HAP-1 (cell line): ENCODE measurements at regions not wholly inside any gene's neighbourhood (a gene's known extent, or its start where the extent isn't known, plus 50 kb on each side); places are given as distances from the start of the nearest gene placed in this dataset.
"Not testable (repeated sequence)": the region's sequence is repeated elsewhere in the genome, so short reads cannot be mapped to it uniquely, and the experiment has no call there.

Experiments
- DNase-seq, 2 experiments: peaks; one replicate each; pipeline ENCODE4 v3.0.0-alpha.2; 2016 to 2020; ENCODE audit warnings: low spot score in 2 of 2
- H3K27me3 ChIP-seq: fragments of 250-450 bp; sonication (Bioruptor Pico); 2 replicates; pipeline ENCODE4 v1.5.1; 2020; ENCODE audit warnings: low read depth, mild to moderate bottlenecking, moderate library complexity
- H3K36me3 ChIP-seq: fragments of 250-450 bp; sonication (Bioruptor Pico); replicated peaks from 2 replicates; pipeline ENCODE4 v1.5.1; 2020; ENCODE audit warnings: mild to moderate bottlenecking
- H3K4me1 ChIP-seq: fragments of 250-450 bp; sonication (Bioruptor Pico); 2 replicates; pipeline ENCODE4 v1.5.1; 2020; ENCODE audit warnings: mild to moderate bottlenecking
- H3K4me3 ChIP-seq: fragments of 250-450 bp; sonication (Bioruptor Pico); 2 replicates; pipeline ENCODE4 v1.5.1; 2020; ENCODE audit warnings: mild to moderate bottlenecking, moderate library complexity
- H3K9me3 ChIP-seq: fragments of 250-450 bp; sonication (Bioruptor Pico); 2 replicates; pipeline ENCODE4 v1.5.1; 2020; ENCODE audit warnings: mild to moderate bottlenecking, moderate library complexity
- in situ Hi-C: fragments of 300-500 bp; cut with MboI; formaldehyde crosslinking; loops from 3 replicates; pipeline ENCODE4 v1.14.3; 2020; ENCODE audit warnings: low sequenced_read_pairs, inconsistent platforms, mixed read lengths

GRCh38 chr18:11500153-11501122, 109.0 kb upstream of the SLC35G4 start:
- Histone ChIP-seq H3K4me3 (no peak overlapping the region), H3K36me3 (no peaks in the 10 kb centered on the region), H3K4me1 (no peaks in the 10 kb centered on the region), H3K27me3 (no peaks in the 10 kb centered on the region), H3K9me3 (no peaks in the 10 kb centered on the region)
- no peak for DNase-seq
- in situ Hi-C loops = no loop called here

GRCh38 chr18:11498821-11499220, 110.6 kb upstream of the SLC35G4 start:
- no peaks in the 10 kb centered on the region for H3K27me3 ChIP-seq
- H3K9me3 ChIP-seq = no peaks in the 10 kb centered on the region
- no peaks in the 10 kb centered on the region for H3K36me3 ChIP-seq
- DNase-seq = no peak
- H3K4me1 ChIP-seq = no peaks in the 10 kb centered on the region
- H3K4me3 ChIP-seq = no peak overlapping the region
- in situ Hi-C loops = no loop called here

- Histone ChIP-seq H3K4me3 (no peak overlapping the region), H3K27me3 (no peaks in the 10 kb centered on the region), H3K9me3 (no peaks in the 10 kb centered on the region), H3K36me3 (no peaks in the 10 kb centered on the region), H3K4me1 (no peaks in the 10 kb centered on the region)
- in situ Hi-C loops = no loop called here
- DNase-seq = no peak
Observed at GRCh38 chr18:11497585-11497984, 111.8 kb upstream of the SLC35G4 start.

GRCh38 chr18:11496526-11497172, 112.7 kb upstream of the SLC35G4 start:
- in situ Hi-C loops = no loop called here
- no peaks in the 10 kb centered on the region for H3K36me3 ChIP-seq
- H3K4me3 ChIP-seq = no peak overlapping the region
- no peaks in the 10 kb centered on the region for H3K9me3 ChIP-seq
- no peaks in the 10 kb centered on the region for H3K4me1 ChIP-seq
- H3K27me3 ChIP-seq = no peaks in the 10 kb centered on the region
- DNase-seq = no peak

- H3K9me3 ChIP-seq = no peaks in the 10 kb centered on the region
- H3K36me3 ChIP-seq = no peaks in the 10 kb centered on the region
- H3K27me3 ChIP-seq = no peaks in the 10 kb centered on the region
- H3K4me3 ChIP-seq = no peak overlapping the region
- no peaks in the 10 kb centered on the region for H3K4me1 ChIP-seq
- in situ Hi-C loops = no loop called here
- DNase-seq = no peak
Observed at GRCh38 chr18:11495441-11495840, 114.0 kb upstream of the SLC35G4 start.

- no peaks in the 10 kb centered on the region for H3K4me1 ChIP-seq
- no peak overlapping the region for H3K4me3 ChIP-seq
- no peak for DNase-seq
- in situ Hi-C loops = no loop called here
- no peaks in the 10 kb centered on the region for H3K9me3 ChIP-seq
- H3K27me3 ChIP-seq = no peaks in the 10 kb centered on the region
- H3K36me3 ChIP-seq = no peaks in the 10 kb centered on the region
Observed at GRCh38 chr18:11494107-11494506, 115.3 kb upstream of the SLC35G4 start.

GRCh38 chr18:11489266-11489899, 120.0 kb upstream of the SLC35G4 start:
- DNase-seq = no peak
- Histone ChIP-seq H3K27me3 (no peaks in the 10 kb centered on the region), H3K9me3 (no peaks in the 10 kb centered on the region), H3K4me3 (no peak overlapping the region), H3K36me3 (no peaks in the 10 kb centered on the region), H3K4me1 (no peaks in the 10 kb centered on the region)
- in situ Hi-C loops = no loop called here

GRCh38 chr18:11488175-11488574, 121.2 kb upstream of the SLC35G4 start:
- Histone ChIP-seq H3K36me3 (no peaks in the 10 kb centered on the region), H3K4me3 (no peak overlapping the region), H3K27me3 (no peaks in the 10 kb centered on the region), H3K4me1 (no peaks in the 10 kb centered on the region), H3K9me3 (no peaks in the 10 kb centered on the region)
- in situ Hi-C loops = no loop called here
- no peak for DNase-seq

GRCh38 chr18:11487390-11487789, 122.0 kb upstream of the SLC35G4 start:
- no peaks in the 10 kb centered on the region for H3K27me3 ChIP-seq
- H3K9me3 ChIP-seq = no peaks in the 10 kb centered on the region
- in situ Hi-C loops = no loop called here
- H3K4me3 ChIP-seq = no peak overlapping the region
- H3K4me1 ChIP-seq = no peaks in the 10 kb centered on the region
- no peak for DNase-seq
- no peaks in the 10 kb centered on the region for H3K36me3 ChIP-seq

GRCh38 chr18:11482271-11482670, 127.1 kb upstream of the SLC35G4 start:
- H3K36me3 ChIP-seq = no peaks in the 10 kb centered on the region
- no peak overlapping the region for H3K4me3 ChIP-seq
- in situ Hi-C loops = no loop called here

GRCh38 chr18:11480692-11481091, 128.7 kb upstream of the SLC35G4 start:
- DNase-seq = no peak
- Histone ChIP-seq H3K4me3 (no peak overlapping the region), H3K36me3 (no peaks in the 10 kb centered on the region), H3K4me1 (no peaks in the 10 kb centered on the region), H3K9me3 (no peaks in the 10 kb centered on the region), H3K27me3 (no peaks in the 10 kb centered on the region)
- in situ Hi-C loops = no loop called here

More at GRCh38 chr18:11482271-11482670, 127.1 kb upstream of the SLC35G4 start:
- no peak for DNase-seq
- Histone ChIP-seq H3K4me1 (no peaks in the 10 kb centered on the region), H3K9me3 (no peaks in the 10 kb centered on the region), H3K27me3 (no peaks in the 10 kb centered on the region)

- H3K9me3 ChIP-seq, H3K36me3 ChIP-seq, DNase-seq, in situ Hi-C loops, H3K4me3 ChIP-seq, H3K27me3 ChIP-seq, H3K4me1 ChIP-seq: not testable (repeated sequence)
Observed at GRCh38 chr18:11479031-11479430, 130.4 kb upstream of the SLC35G4 start.

GRCh38 chr18:11470941-11471340, 138.5 kb upstream of the SLC35G4 start:
- no peaks in the 10 kb centered on the region for H3K27me3 ChIP-seq
- DNase-seq = no peak

GRCh38 chr18:11468617-11469016, 140.8 kb upstream of the SLC35G4 start:
- in situ Hi-C loops = no loop called here
- no peaks in the 10 kb centered on the region for H3K36me3 ChIP-seq
- H3K9me3 ChIP-seq = no peaks in the 10 kb centered on the region
- no peaks in the 10 kb centered on the region for H3K4me1 ChIP-seq
- no peaks in the 10 kb centered on the region for H3K27me3 ChIP-seq
- DNase-seq = no peak
- H3K4me3 ChIP-seq = no peak overlapping the region

More at GRCh38 chr18:11470941-11471340, 138.5 kb upstream of the SLC35G4 start:
- H3K9me3 ChIP-seq = no peaks in the 10 kb centered on the region
- H3K36me3 ChIP-seq = no peaks in the 10 kb centered on the region
- no peaks in the 10 kb centered on the region for H3K4me1 ChIP-seq
- H3K4me3 ChIP-seq = no peak overlapping the region
- in situ Hi-C loops = no loop called here
